H9 (cell line): ENCODE measurements at regions not wholly inside any gene's neighbourhood (a gene's known extent, or its start where the extent isn't known, plus 50 kb on each side); places are given as distances from the start of the nearest gene placed in this dataset.
"Not testable (repeated sequence)": the region's sequence is repeated elsewhere in the genome, so short reads cannot be mapped to it uniquely, and the experiment has no call there.

ENCODE experiments used
- DNase-seq: peaks from one replicate; pipeline ENCODE4 v3.0.0-alpha.2; 2017
- H2AFZ ChIP-seq: one replicate; pipeline ENCODE4 v1.6.1; 2013; ENCODE audit warnings: mild to moderate bottlenecking, low read length, control low read depth, moderate library complexity
- H2AK5ac ChIP-seq: 2 replicates; pipeline ENCODE4 v1.6.1; 2013; ENCODE audit warnings: low read length, control low read depth, mixed read lengths; ENCODE audit not compliant: insufficient read length
- H2BK120ac ChIP-seq: one replicate; pipeline ENCODE4 v1.6.1; 2013; ENCODE audit warnings: low read depth, mild to moderate bottlenecking, low read length, control low read depth, inconsistent platforms; ENCODE audit not compliant: poor library complexity, severe bottlenecking
- H2BK12ac ChIP-seq: 2 replicates; pipeline ENCODE4 v1.6.1; 2013; ENCODE audit warnings: low read length, control low read depth, mixed read lengths, low read depth; ENCODE audit not compliant: insufficient read length
- H2BK15ac ChIP-seq: 2 replicates; pipeline ENCODE4 v1.6.1; 2013; ENCODE audit warnings: low read depth, low read length, control low read depth
- H2BK20ac ChIP-seq: one replicate; pipeline ENCODE4 v1.6.1; 2013; ENCODE audit warnings: low read depth, mild to moderate bottlenecking, low read length, control low read depth, inconsistent platforms; ENCODE audit not compliant: poor library complexity, severe bottlenecking
- H2BK5ac ChIP-seq: 2 replicates; pipeline ENCODE4 v1.6.1; 2013; ENCODE audit warnings: low read length, control low read depth, mixed read lengths; ENCODE audit not compliant: insufficient read length
- H3K14ac ChIP-seq: 2 replicates; pipeline ENCODE4 v1.6.1; 2013; ENCODE audit warnings: low read length, control low read depth; ENCODE audit not compliant: insufficient read depth
- H3K18ac ChIP-seq: 2 replicates; pipeline ENCODE4 v1.6.1; 2013; ENCODE audit warnings: low read depth, mild to moderate bottlenecking, mixed read lengths, low read length, control low read depth; ENCODE audit not compliant: insufficient read length
- H3K23ac ChIP-seq: 2 replicates; pipeline ENCODE4 v1.6.1; 2013; ENCODE audit warnings: low read length, control low read depth, mixed read lengths, low read depth; ENCODE audit not compliant: insufficient read length
- H3K23me2 ChIP-seq: 2 replicates; pipeline ENCODE4 v1.6.1; 2013; ENCODE audit warnings: low read depth, mild to moderate bottlenecking, mixed read lengths, low read length, control low read depth; ENCODE audit not compliant: insufficient read length, poor library complexity, severe bottlenecking
- H3K27ac ChIP-seq: 2 replicates; pipeline ENCODE4 v1.5.1; 2013; ENCODE audit warnings: low read length, control low read depth, mixed read lengths, low read depth; ENCODE audit not compliant: insufficient read length
- H3K27me3 ChIP-seq: 2 replicates; pipeline ENCODE4 v1.6.1; 2013; ENCODE audit warnings: low read length, control low read depth, inconsistent platforms; ENCODE audit not compliant: insufficient read depth
- H3K4ac ChIP-seq: 2 replicates; pipeline ENCODE4 v1.6.1; 2013; ENCODE audit warnings: low read depth, mild to moderate bottlenecking, control low read depth, inconsistent platforms, low read length, moderate library complexity
- H3K4me1 ChIP-seq: 2 replicates; pipeline ENCODE4 v1.6.1; 2013; ENCODE audit warnings: low read length, control low read depth, inconsistent platforms; ENCODE audit not compliant: insufficient read depth
- H3K4me2 ChIP-seq: 2 replicates; pipeline ENCODE4 v1.6.1; 2013; ENCODE audit warnings: low read length, control low read depth, mixed read lengths; ENCODE audit not compliant: insufficient read length, insufficient read depth
- H3K56ac ChIP-seq: 2 replicates; pipeline ENCODE4 v1.6.1; 2013; ENCODE audit warnings: low read depth, mild to moderate bottlenecking, mixed read lengths, low read length, control low read depth; ENCODE audit not compliant: insufficient read length
- H3K79me1 ChIP-seq: 2 replicates; pipeline ENCODE4 v1.6.1; 2013; ENCODE audit warnings: low read depth, mild to moderate bottlenecking, moderate library complexity, low read length, control low read depth, inconsistent platforms; ENCODE audit not compliant: insufficient read depth, poor library complexity, severe bottlenecking
- H3K79me2 ChIP-seq: 2 replicates; pipeline ENCODE4 v1.6.1; 2013; ENCODE audit warnings: low read length, control low read depth, inconsistent platforms; ENCODE audit not compliant: insufficient read depth
- H3K9ac ChIP-seq: 2 replicates; pipeline ENCODE4 v1.6.1; 2013; ENCODE audit warnings: low read length, control low read depth, mixed read lengths; ENCODE audit not compliant: insufficient read length; ENCODE audit errors: extremely low read depth
- H3K9me3 ChIP-seq: one replicate; pipeline ENCODE4 v1.6.1; 2013; ENCODE audit warnings: low read depth, low read length, inconsistent platforms; ENCODE audit not compliant: control insufficient read depth
- H3T11ph ChIP-seq: one replicate; pipeline ENCODE4 v1.6.1; 2013; ENCODE audit warnings: mild to moderate bottlenecking, low read length, control low read depth, inconsistent platforms
- H4K20me1 ChIP-seq: one replicate; pipeline ENCODE4 v1.6.1; 2013; ENCODE audit not compliant: control insufficient read depth, insufficient read length, insufficient read depth
- H4K5ac ChIP-seq: 2 replicates; pipeline ENCODE4 v1.6.1; 2013; ENCODE audit warnings: low read depth, mild to moderate bottlenecking, mixed read lengths, low read length, control low read depth; ENCODE audit not compliant: insufficient read length
- H4K8ac ChIP-seq: replicated peaks from 2 replicates; pipeline ENCODE4 v1.6.1; 2013; ENCODE audit warnings: low read length, control low read depth, mixed read lengths, low read depth; ENCODE audit not compliant: insufficient read length
- H4K91ac ChIP-seq: 2 replicates; pipeline ENCODE4 v1.6.1; 2013; ENCODE audit warnings: low read depth, mild to moderate bottlenecking, moderate library complexity, mixed read lengths, low read length, control low read depth; ENCODE audit not compliant: insufficient read length
- H3K27ac Mint-ChIP-seq, 3 experiments: 2 replicates in 2 of 3; 3 replicates in 1 of 3; pipeline ENCODE4 v1.8.0; 2020 to 2021; ENCODE audit warnings: mixed read lengths in 3 of 3, mild to moderate bottlenecking in 1 of 3, moderate library complexity in 1 of 3
- H3K27me3 Mint-ChIP-seq: 2 replicates; pipeline ENCODE4 v1.8.0; 2021; ENCODE audit warnings: low read depth, mild to moderate bottlenecking, moderate library complexity, mixed read lengths
- H3K36me3 Mint-ChIP-seq, 3 experiments: 2 replicates in 2 of 3; 3 replicates in 1 of 3; pipeline ENCODE4 v1.8.0; 2020 to 2021; ENCODE audit warnings: low read depth in 3 of 3, mixed read lengths in 3 of 3; ENCODE audit not compliant: insufficient read depth in 1 of 3
- H3K4me1 Mint-ChIP-seq, 2 experiments: 2 replicates each; pipeline ENCODE4 v1.8.0; 2020; ENCODE audit warnings: mixed read lengths in 2 of 2
- H3K4me3 Mint-ChIP-seq, 2 experiments: 2 replicates in 1 of 2; 3 replicates in 1 of 2; pipeline ENCODE4 v1.8.0; 2020 to 2021; ENCODE audit warnings: mild to moderate bottlenecking in 2 of 2, mixed read lengths in 2 of 2, moderate library complexity in 1 of 2
- H3K9me3 Mint-ChIP-seq, 2 experiments: 2 replicates in 1 of 2; 3 replicates in 1 of 2; pipeline ENCODE4 v1.8.0; 2020; ENCODE audit warnings: mild to moderate bottlenecking in 2 of 2, mixed read lengths in 2 of 2, moderate library complexity in 1 of 2
- CTCF ChIP-seq: fragments of 200-600 bp; sonication (generic); conservative IDR thresholded peaks from 3 replicates; pipeline ENCODE4 v1.8.0; 2021; ENCODE audit warnings: antibody characterized with exemption, mild to moderate bottlenecking
- WGBS: extraction: QIAGEN DNeasy Blood & Tissue Kit; methylation state at CpG from one replicate; pipeline ENCODE4 v1.1.7; 2013; ENCODE audit warnings: missing lambda C conversion rate, low lambda C conversion rate, mixed read lengths; ENCODE audit not compliant: insufficient read length; ENCODE audit errors: extremely low coverage; 5-methylcytosine and 5-hydroxymethylcytosine counted together

GRCh38 chr2:15695582-15696330, 104.1 kb downstream of the DDX1 start:
- no peaks in the 10 kb centered on the region for H3K27me3 Mint-ChIP-seq
- no peak overlapping the region for H2AK5ac ChIP-seq
- H3T11ph ChIP-seq, result no peak overlapping the region
- no peak overlapping the region for H3K4ac ChIP-seq
- H3K23me2 ChIP-seq, result no peaks in the 10 kb centered on the region
- H3K79me2 ChIP-seq, result no peaks in the 10 kb centered on the region
- no peaks in the 10 kb centered on the region for H3K36me3 Mint-ChIP-seq
- no peak overlapping the region for H2BK20ac ChIP-seq
- DNase-seq, result no peak
- no peak overlapping the region for H2BK120ac ChIP-seq
- H3K56ac ChIP-seq, result no peak overlapping the region
- H2BK12ac ChIP-seq, result no peak overlapping the region
- H2BK15ac ChIP-seq, result no peak overlapping the region
- H3K18ac ChIP-seq, result no peak overlapping the region
- H3K4me3 Mint-ChIP-seq, result no peak overlapping the region
- H3K27me3 ChIP-seq, result no peaks in the 10 kb centered on the region
- no peaks in the 10 kb centered on the region for H4K20me1 ChIP-seq
- no peak overlapping the region for H2AFZ ChIP-seq
- no peak for TF ChIP-seq CTCF
- peaks cover 0 to 4% of the 10 kb centered on the region in 2 experiments; a peak in 2 of 5 replicates for H3K9me3 Mint-ChIP-seq
- H4K8ac ChIP-seq, result no peak overlapping the region
- H3K23ac ChIP-seq, result no peak overlapping the region
- no peaks in the 10 kb centered on the region for H3K4me1 ChIP-seq
- peak overlapping the region in 1 of 3 experiments; percentile 70; a peak in 1 of 7 replicates for H3K27ac Mint-ChIP-seq
- peaks cover 0 to 8% of the 10 kb centered on the region in 2 experiments; a peak in 2 of 4 replicates for H3K4me1 Mint-ChIP-seq
- no peaks in the 10 kb centered on the region for H3K79me1 ChIP-seq
- H3K14ac ChIP-seq, result no peak overlapping the region
- H4K5ac ChIP-seq, result no peak overlapping the region
- H3K27ac ChIP-seq, result no peak overlapping the region
- H3K9me3 ChIP-seq, result no peaks in the 10 kb centered on the region
- no peak overlapping the region for H3K4me2 ChIP-seq
- no CpG with 5 or more reads among the region's 9 CpGs for WGBS
- no peak overlapping the region for H3K9ac ChIP-seq
- H2BK5ac ChIP-seq, result no peak overlapping the region
- no peak overlapping the region for H4K91ac ChIP-seq

GRCh38 chr2:15696606-15697170, 105.0 kb downstream of the DDX1 start:
- H3K4me1 Mint-ChIP-seq, H3K9me3 ChIP-seq, H3K14ac ChIP-seq, H3K79me2 ChIP-seq, H3K79me1 ChIP-seq, H3K4me3 Mint-ChIP-seq, H2BK15ac ChIP-seq, H3K27me3 Mint-ChIP-seq, DNase-seq, H2AK5ac ChIP-seq, H2BK20ac ChIP-seq, H3K9me3 Mint-ChIP-seq, H3K36me3 Mint-ChIP-seq, H3K27me3 ChIP-seq, H4K8ac ChIP-seq, H2AFZ ChIP-seq, H4K5ac ChIP-seq, H3K9ac ChIP-seq, H3K4me1 ChIP-seq, H3K4me2 ChIP-seq, H2BK12ac ChIP-seq, H3K27ac Mint-ChIP-seq, H4K91ac ChIP-seq, H3K27ac ChIP-seq, H3T11ph ChIP-seq, H2BK120ac ChIP-seq, H4K20me1 ChIP-seq, H3K23me2 ChIP-seq, H3K4ac ChIP-seq, H2BK5ac ChIP-seq, H3K18ac ChIP-seq, H3K56ac ChIP-seq, H3K23ac ChIP-seq: not testable (repeated sequence)
- WGBS, result no CpG with 5 or more reads among the region's 32 CpGs
